Lower leg skin (tissue), 3 donors: ENCODE measurements at regions not wholly inside any gene's neighbourhood (a gene's known extent, or its start where the extent isn't known, plus 50 kb on each side); places are given as distances from the start of the nearest gene placed in this dataset.

Experiments
- CTCF ChIP-seq, 3 donors: fragments of 450-650 bp; IDR thresholded peaks; one replicate each; pipeline ENCODE4 v1.5.1; 2016; ENCODE audit warnings: antibody characterized with exemption in 3 of 3, mild to moderate bottlenecking in 3 of 3, moderate library complexity in 2 of 3
- POLR2A ChIP-seq, 2 donors: fragments of 450-650 bp; IDR thresholded peaks; one replicate each; pipeline ENCODE4 v1.6.1; 2016 to 2017; ENCODE audit warnings: antibody characterized with exemption in 2 of 2, mild to moderate bottlenecking in 1 of 2, moderate library complexity in 1 of 2

- TF ChIP-seq CTCF (IDR thresholded peaks at IDR 0.05): no peak
- no peak for TF ChIP-seq POLR2A (IDR thresholded peaks at IDR 0.05)
These were observed 82.1 kb upstream of the F3 start for GRCh38 chr1:94623560-94624148.
